BE2C (cell line): ENCODE measurements at regions not wholly inside any gene's neighbourhood (a gene's known extent, or its start where the extent isn't known, plus 50 kb on each side); places are given as distances from the start of the nearest gene placed in this dataset.

Experiments
- DNase-seq: peaks from one replicate; pipeline ENCODE4 v3.0.0-alpha.2; 2020
- H3K27me3 ChIP-seq: fragments of 250-450 bp; sonication (Bioruptor Pico); 2 replicates; pipeline ENCODE4 v1.5.1; 2020; ENCODE audit warnings: mild to moderate bottlenecking
- H3K36me3 ChIP-seq: fragments of 250-450 bp; sonication (Bioruptor Pico); 2 replicates; pipeline ENCODE4 v1.5.1; 2020; ENCODE audit warnings: mild to moderate bottlenecking
- H3K4me1 ChIP-seq: fragments of 250-450 bp; sonication (Bioruptor Pico); 2 replicates; pipeline ENCODE4 v1.5.1; 2020
- H3K4me3 ChIP-seq: 2 replicates; pipeline ENCODE4 v1.5.1; 2011; ENCODE audit warnings: low read depth, low read length
- H3K9me3 ChIP-seq: fragments of 250-450 bp; sonication (Bioruptor Pico); 2 replicates; pipeline ENCODE4 v1.5.1; 2020
- CTCF ChIP-seq: IDR thresholded peaks from 2 replicates; pipeline ENCODE4 v1.5.1; 2012; ENCODE audit warnings: mild to moderate bottlenecking, low read depth, low read length

- no peak for TF ChIP-seq CTCF
- H3K9me3 ChIP-seq, result no peaks in the 10 kb centered on the region
Observed at GRCh38 chr6:170011204-170012036, 260.0 kb downstream of the ERMARD start.

GRCh38 chr6:170010665-170011203 lies 259.3 kb downstream of the ERMARD start:
- Histone ChIP-seq H3K4me3 (no peak overlapping the region), H3K36me3 (no peaks in the 10 kb centered on the region), H3K9me3 (no peaks in the 10 kb centered on the region), H3K27me3 (no peaks in the 10 kb centered on the region), H3K4me1 (peaks cover 9% of the 10 kb centered on the region)
- TF ChIP-seq CTCF, result no peak
- DNase-seq, result no peak

More at GRCh38 chr6:170011204-170012036, 260.0 kb downstream of the ERMARD start:
- Histone ChIP-seq H3K4me1 (peaks cover 9% of the 10 kb centered on the region), H3K4me3 (no peak overlapping the region), H3K36me3 (no peaks in the 10 kb centered on the region), H3K27me3 (peaks cover 3% of the 10 kb centered on the region)
- no peak for DNase-seq

GRCh38 chr6:170008294-170008785 lies 256.9 kb downstream of the ERMARD start:
- H3K36me3 ChIP-seq, result no peaks in the 10 kb centered on the region
- no peak for DNase-seq

GRCh38 chr6:170007468-170008293 lies 256.3 kb downstream of the ERMARD start:
- Histone ChIP-seq H3K27me3 (no peaks in the 10 kb centered on the region), H3K4me1 (peaks cover 9% of the 10 kb centered on the region), H3K4me3 (no peak overlapping the region; the same call in 1 of the 2 replicates), H3K9me3 (no peaks in the 10 kb centered on the region), H3K36me3 (no peaks in the 10 kb centered on the region)
- TF ChIP-seq CTCF, result no peak; the same call in 1 of the 2 replicates
- peak; percentile 72 for DNase-seq

More at GRCh38 chr6:170008294-170008785, 256.9 kb downstream of the ERMARD start:
- Histone ChIP-seq H3K27me3 (no peaks in the 10 kb centered on the region), H3K9me3 (no peaks in the 10 kb centered on the region), H3K4me3 (no peak overlapping the region), H3K4me1 (peaks cover 9% of the 10 kb centered on the region)
- TF ChIP-seq CTCF, result no peak

GRCh38 chr6:170006900-170007467 lies 255.6 kb downstream of the ERMARD start:
- Histone ChIP-seq H3K9me3 (no peaks in the 10 kb centered on the region), H3K4me1 (peaks cover 9% of the 10 kb centered on the region), H3K4me3 (no peak overlapping the region), H3K27me3 (no peaks in the 10 kb centered on the region), H3K36me3 (no peaks in the 10 kb centered on the region)
- no peak for TF ChIP-seq CTCF
- no peak for DNase-seq
